NCI-H2107 treated with DMSO at 0.1 percent for 48 hours (cell line): ENCODE measurements at regions not wholly inside any gene's neighbourhood (a gene's known extent, or its start where the extent isn't known, plus 50 kb on each side); places are given as distances from the start of the nearest gene placed in this dataset.

Source experiments
- DNase-seq: peaks from one replicate; lab custom pipeline; 2025; ENCODE audit not compliant: unreplicated experiment; lab: John Stamatoyannopoulos, UW

DNA sequence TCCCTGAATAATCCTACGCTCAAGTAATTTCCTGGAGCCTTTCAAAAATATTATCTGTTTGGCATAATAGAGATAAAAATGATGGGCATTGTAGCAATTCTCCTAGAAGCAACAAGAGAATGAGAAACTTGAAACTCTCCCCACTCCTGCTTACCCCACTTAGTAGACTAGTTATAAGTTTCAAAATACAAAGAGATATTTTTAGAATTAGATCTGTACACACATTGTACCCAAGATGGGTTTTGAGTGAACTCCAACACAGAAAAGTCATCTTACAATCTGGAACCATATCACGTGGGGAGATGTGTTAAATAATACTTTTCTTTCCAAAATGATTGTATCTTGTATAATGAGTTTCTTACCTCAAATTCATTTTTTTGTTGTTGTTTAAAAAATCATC, 484.9 kb downstream of the LPIN1 start:
- no peak for DNase-seq

GRCh38 chr2:12232876-12233275, 483.9 kb upstream of the TRIB2 start:
- DNase-seq: no peak

DNA sequence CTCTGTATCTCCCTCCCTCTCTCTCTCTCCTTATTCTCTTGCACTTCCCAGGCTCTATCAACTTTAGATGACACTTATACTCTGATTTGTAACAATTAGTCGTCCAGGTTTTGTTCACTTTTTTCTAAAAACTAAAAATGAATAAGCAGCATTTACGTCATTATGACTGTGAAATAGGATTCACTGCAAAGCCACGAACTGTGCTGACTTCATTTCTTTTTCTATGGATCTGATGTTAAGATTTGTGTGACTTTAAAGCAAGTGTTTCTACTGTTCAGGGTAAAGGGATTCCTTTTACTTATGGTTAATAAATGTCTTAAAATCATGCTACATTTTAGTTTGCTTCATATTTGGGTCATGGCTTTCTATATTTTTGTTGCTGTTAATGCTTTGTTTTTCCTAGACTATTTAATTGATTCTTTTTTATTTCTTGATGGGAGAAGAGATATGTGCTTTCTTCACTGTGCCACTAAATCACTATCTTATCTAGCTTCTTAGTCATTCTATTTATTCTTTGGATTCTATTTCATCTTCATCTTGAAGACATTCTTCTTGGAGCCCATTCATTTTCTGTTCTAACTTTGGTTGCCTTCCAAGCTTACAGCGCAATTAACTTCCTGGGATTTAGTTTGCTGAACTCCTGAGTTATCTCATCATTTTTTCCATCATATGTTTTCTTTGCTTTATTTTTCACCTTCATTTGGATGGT, 480.4 kb upstream of the TRIB2 start:
- no peak for DNase-seq

DNA sequence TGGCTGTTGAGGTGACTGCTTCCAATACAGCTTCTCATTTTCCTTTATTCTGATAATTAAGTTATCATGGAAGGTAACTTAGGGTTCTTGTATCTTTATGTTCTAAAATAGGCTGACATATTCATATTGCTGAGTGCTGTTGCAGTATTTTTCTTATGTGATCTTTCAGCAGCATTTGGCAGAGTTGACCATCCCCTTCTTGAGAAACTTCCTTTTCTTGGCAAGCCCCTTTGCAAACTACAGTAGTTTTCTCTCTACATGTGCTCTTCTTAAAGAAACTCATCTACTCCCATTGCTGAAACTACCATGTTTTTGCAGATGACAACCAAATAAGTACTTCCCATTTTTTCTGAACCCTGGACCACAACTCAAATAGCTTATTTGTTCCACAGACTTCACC, 476.5 kb upstream of the TRIB2 start:
- no peak for DNase-seq

- no peak for DNase-seq
These were observed 473.4 kb upstream of the TRIB2 start for GRCh38 chr2:12243381-12243780.

GRCh38 chr2:12244070-12244469, 472.7 kb upstream of the TRIB2 start:
- no peak for DNase-seq

DNA sequence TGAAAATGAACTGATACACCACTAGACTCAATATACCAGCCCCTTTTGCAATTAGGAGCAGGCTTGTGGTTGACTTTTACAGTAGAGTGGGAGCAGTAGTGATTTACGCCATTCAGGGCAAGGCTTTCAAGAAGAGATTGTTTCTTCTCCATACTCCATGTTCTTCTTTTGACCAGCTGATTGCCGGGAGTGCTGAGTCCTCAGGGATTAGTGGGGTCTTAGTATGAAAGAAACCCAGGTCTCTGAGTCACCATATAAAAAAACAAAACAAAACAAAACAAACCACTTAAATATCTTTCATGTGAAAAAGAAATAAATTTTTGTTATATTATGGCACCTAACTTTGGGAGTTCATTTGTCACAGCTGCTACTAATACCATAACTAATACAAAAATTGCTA, 465.6 kb upstream of the TRIB2 start:
- no peak for DNase-seq

DNA sequence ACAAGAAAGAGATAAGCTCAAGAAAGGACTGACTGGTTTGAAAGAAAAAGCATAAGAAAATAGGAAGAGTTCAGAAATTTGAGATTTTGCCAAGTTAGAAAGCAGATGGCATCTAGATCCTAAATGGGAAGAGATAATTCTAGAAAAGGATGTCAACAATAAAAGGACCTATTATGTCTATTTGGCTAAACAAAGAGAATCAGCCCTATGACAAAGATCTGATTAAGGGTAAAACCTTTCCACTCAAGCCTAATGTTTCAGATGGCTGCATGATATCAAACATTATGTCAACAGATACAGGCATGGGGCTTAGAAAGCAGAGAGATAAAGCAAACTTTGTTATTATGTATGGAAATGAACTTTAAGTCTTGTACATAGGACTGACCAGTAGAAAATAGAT, 465.0 kb upstream of the TRIB2 start:
- no peak for DNase-seq

DNA sequence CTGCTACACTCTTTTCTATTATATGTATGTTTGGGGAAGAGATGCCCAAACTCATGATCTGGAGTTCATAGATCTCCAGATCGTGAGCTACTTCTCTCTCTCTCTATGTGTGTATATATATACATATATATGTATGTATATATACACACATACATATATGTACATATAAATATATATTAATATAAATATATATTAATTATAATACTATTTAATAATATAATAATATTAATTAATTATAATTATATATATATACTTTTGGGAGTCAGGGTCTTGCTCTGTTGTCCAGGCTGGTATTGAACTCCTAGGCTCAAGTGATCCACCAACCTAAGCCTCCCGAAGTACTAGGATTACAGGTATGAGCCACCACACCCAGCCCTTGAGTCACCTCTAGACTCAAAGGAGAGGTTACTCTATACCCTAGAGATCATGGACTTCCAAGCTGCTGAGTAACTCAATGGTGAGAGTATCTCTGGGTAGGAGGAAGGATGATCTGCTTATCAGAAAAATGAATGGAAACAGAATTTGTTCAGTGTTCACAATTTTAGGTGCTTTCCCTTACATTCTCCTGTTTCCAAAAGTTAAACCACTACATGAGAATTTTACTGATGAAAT, 463.5 kb upstream of the TRIB2 start:
- DNase-seq: no peak

DNA sequence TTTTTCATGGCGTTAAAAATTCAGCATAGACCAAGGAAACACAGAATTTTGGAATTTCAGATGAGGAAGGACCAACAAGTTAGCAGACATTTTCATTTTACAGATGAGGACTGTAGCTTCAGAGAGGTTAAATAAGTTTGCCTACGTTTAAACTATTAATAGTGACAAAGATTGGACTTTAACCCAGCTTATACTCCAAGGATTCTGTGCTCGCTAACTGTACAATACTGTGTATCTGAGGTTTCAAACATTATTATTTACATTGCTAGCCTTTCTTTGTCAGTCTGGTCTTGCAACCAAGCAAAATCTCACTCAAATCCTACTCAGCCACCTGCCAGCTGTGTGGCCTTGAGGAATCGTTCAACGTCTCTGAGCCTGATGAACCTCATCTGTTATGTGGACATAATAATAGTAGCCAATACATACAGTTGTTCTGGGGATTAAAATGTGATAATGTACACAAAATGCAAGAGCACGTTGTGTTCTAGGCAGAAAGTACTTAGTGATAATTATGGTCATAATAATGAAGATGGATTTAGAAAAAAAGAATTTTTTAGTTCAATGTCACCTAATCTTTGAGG, 462.4 kb upstream of the TRIB2 start:
- DNase-seq: no peak

- DNase-seq: no peak
These were observed 460.5 kb upstream of the TRIB2 start for GRCh38 chr2:12256206-12256605.

GRCh38 chr2:12257476-12257875, 459.3 kb upstream of the TRIB2 start:
- DNase-seq: no peak

- no peak for DNase-seq
These were observed 457.2 kb upstream of the TRIB2 start for GRCh38 chr2:12259493-12259892.

- no peak for DNase-seq
These were observed 454.6 kb upstream of the TRIB2 start for GRCh38 chr2:12261986-12262680.

DNA sequence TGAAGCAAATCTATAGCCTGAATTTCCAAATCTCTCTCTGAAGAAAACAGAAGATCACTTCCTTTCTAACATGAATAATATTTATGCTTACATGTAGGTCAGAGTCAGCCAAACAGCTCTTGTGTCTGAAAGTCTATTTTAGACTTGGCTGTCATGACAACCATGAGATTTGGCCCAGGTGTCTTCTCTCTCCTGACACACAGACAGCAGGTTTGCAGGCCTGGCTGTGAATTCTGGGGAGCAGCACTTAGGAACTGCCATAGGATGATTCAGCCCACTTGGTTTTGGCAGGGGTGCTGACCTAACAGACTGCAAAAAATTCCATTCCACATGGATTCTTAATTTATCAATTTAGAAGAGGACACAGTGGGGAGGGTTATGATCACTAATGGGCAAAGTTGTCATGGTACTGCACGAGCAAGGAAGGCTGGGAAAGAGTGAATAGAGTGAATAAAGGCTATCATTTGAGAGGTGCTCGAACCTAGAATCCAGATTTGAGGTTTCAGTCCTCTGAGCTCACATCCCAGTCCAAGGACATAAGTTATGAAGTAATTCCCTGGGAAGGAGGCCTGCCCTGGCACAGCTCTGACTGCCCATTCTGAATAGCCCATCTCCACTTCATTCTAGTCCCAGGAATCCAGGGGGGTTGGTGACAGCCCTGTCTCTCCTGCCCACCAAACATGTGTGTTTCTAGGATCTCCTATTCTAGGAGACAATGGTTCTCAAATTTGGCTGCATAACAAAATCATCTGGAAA, 453.9 kb upstream of the TRIB2 start:
- DNase-seq: no peak

GRCh38 chr2:12263730-12264129, 453.0 kb upstream of the TRIB2 start:
- DNase-seq: no peak

DNA sequence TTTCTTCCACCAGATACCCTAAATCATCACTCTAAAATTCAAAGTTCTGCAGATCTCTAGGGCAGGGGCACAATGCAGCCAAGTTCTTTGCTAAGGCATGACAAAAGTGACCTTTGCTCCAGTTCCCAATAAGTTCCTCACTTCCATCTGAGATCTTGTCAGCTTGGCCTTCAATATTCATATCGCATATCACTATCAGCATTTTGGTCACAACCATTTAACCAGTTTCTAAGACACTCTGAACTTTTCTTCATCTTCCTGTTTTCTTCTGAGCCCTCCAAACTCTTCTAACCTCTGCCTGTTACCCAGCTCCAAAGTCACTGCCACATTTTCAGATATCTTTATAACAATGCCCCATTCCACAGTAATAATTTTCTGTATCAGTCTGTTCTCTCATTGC, 452.6 kb upstream of the TRIB2 start:
- DNase-seq: no peak

DNA sequence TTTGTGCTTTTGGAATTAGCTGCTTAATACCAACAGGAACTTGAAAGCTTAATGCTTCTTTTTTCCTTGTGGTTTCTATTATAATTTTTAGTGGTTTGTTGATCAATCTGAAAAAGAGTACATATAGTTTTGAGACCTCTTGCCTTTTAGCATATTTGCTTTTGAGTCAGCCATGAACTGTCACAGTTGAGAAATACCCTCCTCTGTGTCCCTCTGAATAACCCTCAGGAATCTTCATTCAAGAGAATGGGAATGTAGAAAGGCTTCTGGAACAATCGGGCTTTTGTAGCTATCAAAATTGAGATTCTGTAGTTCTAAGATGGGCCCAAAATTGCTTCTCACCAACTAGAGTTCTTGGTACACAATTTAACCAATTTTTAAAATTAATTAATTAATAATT, 451.1 kb upstream of the TRIB2 start:
- no peak for DNase-seq

GRCh38 chr2:12267042-12267441, 449.7 kb upstream of the TRIB2 start:
- DNase-seq: no peak

- no peak for DNase-seq
These were observed 447.4 kb upstream of the TRIB2 start for GRCh38 chr2:12269041-12269972.
